HG03378 (cell line): ENCODE measurements at regions not wholly inside any gene's neighbourhood (a gene's known extent, or its start where the extent isn't known, plus 50 kb on each side); places are given as distances from the start of the nearest gene placed in this dataset.
A peak's percentile ranks its signal among the peaks of the same experiment; 100 is the strongest.
"Not testable (repeated sequence)": the region's sequence is repeated elsewhere in the genome, so short reads cannot be mapped to it uniquely, and the experiment has no call there.

Experiments used
- ATAC-seq: cut with Tn5 transposase; IDR thresholded peaks from one replicate; pipeline ENCODE4 v1.9.1; 2021; ENCODE audit warnings: mild to moderate bottlenecking, moderate library complexity; ENCODE audit not compliant: unreplicated experiment

GRCh38 chr6:81909981-81910900, 157.8 kb upstream of the TENT5A start:
- ATAC-seq: no peak

- no peak for ATAC-seq
Observed at GRCh38 chr6:81909162-81909561, 156.7 kb upstream of the TENT5A start.

GRCh38 chr6:81906709-81907204, 154.3 kb upstream of the TENT5A start:
- ATAC-seq: peak; percentile 77

- no peak for ATAC-seq
Observed at GRCh38 chr6:81906041-81906440, 153.6 kb upstream of the TENT5A start.

- no peak for ATAC-seq
Observed at GRCh38 chr6:81901551-81901966, 149.1 kb upstream of the TENT5A start.

GRCh38 chr6:81900616-81901015, 148.1 kb upstream of the TENT5A start:
- peak; percentile 86 for ATAC-seq

GRCh38 chr6:81897793-81898192, 145.3 kb upstream of the TENT5A start:
- ATAC-seq: no peak

- ATAC-seq: no peak
Observed at GRCh38 chr6:81896525-81897503, 144.3 kb upstream of the TENT5A start.

GRCh38 chr6:81895511-81896185, 143.2 kb upstream of the TENT5A start:
- no peak for ATAC-seq

GRCh38 chr6:81894788-81895271, 142.3 kb upstream of the TENT5A start:
- ATAC-seq: no peak

GRCh38 chr6:81894306-81894705, 141.8 kb upstream of the TENT5A start:
- no peak for ATAC-seq

- no peak for ATAC-seq
Observed at GRCh38 chr6:81892891-81893290, 140.4 kb upstream of the TENT5A start.

GRCh38 chr6:81891874-81892273, 139.4 kb upstream of the TENT5A start:
- ATAC-seq: no peak

GRCh38 chr6:81890846-81891245, 138.4 kb upstream of the TENT5A start:
- no peak for ATAC-seq

- no peak for ATAC-seq
Observed at GRCh38 chr6:81889377-81890053, 137.0 kb upstream of the TENT5A start.

- ATAC-seq: not testable (repeated sequence)
Observed at GRCh38 chr6:81886909-81887308, 134.4 kb upstream of the TENT5A start.

- no peak for ATAC-seq
Observed at GRCh38 chr6:81886157-81886556, 133.7 kb upstream of the TENT5A start.

GRCh38 chr6:81881660-81882059, 129.2 kb upstream of the TENT5A start:
- ATAC-seq: no peak

- ATAC-seq: no peak
Observed at GRCh38 chr6:81878479-81878878, 126.0 kb upstream of the TENT5A start.

GRCh38 chr6:81876971-81877370, 124.5 kb upstream of the TENT5A start:
- ATAC-seq: no peak
